H9 (cell line): ENCODE measurements at regions not wholly inside any gene's neighbourhood (a gene's known extent, or its start where the extent isn't known, plus 50 kb on each side); places are given as distances from the start of the nearest gene placed in this dataset.
"Not testable (repeated sequence)": the region's sequence is repeated elsewhere in the genome, so short reads cannot be mapped to it uniquely, and the experiment has no call there.

Experiments
- DNase-seq: peaks from one replicate; pipeline ENCODE4 v3.0.0-alpha.2; 2017
- H2AFZ ChIP-seq: one replicate; pipeline ENCODE4 v1.6.1; 2013; ENCODE audit warnings: mild to moderate bottlenecking, low read length, control low read depth, moderate library complexity
- H2AK5ac ChIP-seq: 2 replicates; pipeline ENCODE4 v1.6.1; 2013; ENCODE audit warnings: low read length, control low read depth, mixed read lengths; ENCODE audit not compliant: insufficient read length
- H2BK120ac ChIP-seq: one replicate; pipeline ENCODE4 v1.6.1; 2013; ENCODE audit warnings: low read depth, mild to moderate bottlenecking, low read length, control low read depth, inconsistent platforms; ENCODE audit not compliant: poor library complexity, severe bottlenecking
- H2BK12ac ChIP-seq: 2 replicates; pipeline ENCODE4 v1.6.1; 2013; ENCODE audit warnings: low read length, control low read depth, mixed read lengths, low read depth; ENCODE audit not compliant: insufficient read length
- H2BK15ac ChIP-seq: 2 replicates; pipeline ENCODE4 v1.6.1; 2013; ENCODE audit warnings: low read depth, low read length, control low read depth
- H2BK20ac ChIP-seq: one replicate; pipeline ENCODE4 v1.6.1; 2013; ENCODE audit warnings: low read depth, mild to moderate bottlenecking, low read length, control low read depth, inconsistent platforms; ENCODE audit not compliant: poor library complexity, severe bottlenecking
- H2BK5ac ChIP-seq: 2 replicates; pipeline ENCODE4 v1.6.1; 2013; ENCODE audit warnings: low read length, control low read depth, mixed read lengths; ENCODE audit not compliant: insufficient read length
- H3K14ac ChIP-seq: 2 replicates; pipeline ENCODE4 v1.6.1; 2013; ENCODE audit warnings: low read length, control low read depth; ENCODE audit not compliant: insufficient read depth
- H3K18ac ChIP-seq: 2 replicates; pipeline ENCODE4 v1.6.1; 2013; ENCODE audit warnings: low read depth, mild to moderate bottlenecking, mixed read lengths, low read length, control low read depth; ENCODE audit not compliant: insufficient read length
- H3K23ac ChIP-seq: 2 replicates; pipeline ENCODE4 v1.6.1; 2013; ENCODE audit warnings: low read length, control low read depth, mixed read lengths, low read depth; ENCODE audit not compliant: insufficient read length
- H3K23me2 ChIP-seq: 2 replicates; pipeline ENCODE4 v1.6.1; 2013; ENCODE audit warnings: low read depth, mild to moderate bottlenecking, mixed read lengths, low read length, control low read depth; ENCODE audit not compliant: insufficient read length, poor library complexity, severe bottlenecking
- H3K27ac ChIP-seq: 2 replicates; pipeline ENCODE4 v1.5.1; 2013; ENCODE audit warnings: low read length, control low read depth, mixed read lengths, low read depth; ENCODE audit not compliant: insufficient read length
- H3K27me3 ChIP-seq: 2 replicates; pipeline ENCODE4 v1.6.1; 2013; ENCODE audit warnings: low read length, control low read depth, inconsistent platforms; ENCODE audit not compliant: insufficient read depth
- H3K4ac ChIP-seq: 2 replicates; pipeline ENCODE4 v1.6.1; 2013; ENCODE audit warnings: low read depth, mild to moderate bottlenecking, control low read depth, inconsistent platforms, low read length, moderate library complexity
- H3K4me1 ChIP-seq: 2 replicates; pipeline ENCODE4 v1.6.1; 2013; ENCODE audit warnings: low read length, control low read depth, inconsistent platforms; ENCODE audit not compliant: insufficient read depth
- H3K4me2 ChIP-seq: 2 replicates; pipeline ENCODE4 v1.6.1; 2013; ENCODE audit warnings: low read length, control low read depth, mixed read lengths; ENCODE audit not compliant: insufficient read length, insufficient read depth
- H3K56ac ChIP-seq: 2 replicates; pipeline ENCODE4 v1.6.1; 2013; ENCODE audit warnings: low read depth, mild to moderate bottlenecking, mixed read lengths, low read length, control low read depth; ENCODE audit not compliant: insufficient read length
- H3K79me1 ChIP-seq: 2 replicates; pipeline ENCODE4 v1.6.1; 2013; ENCODE audit warnings: low read depth, mild to moderate bottlenecking, moderate library complexity, low read length, control low read depth, inconsistent platforms; ENCODE audit not compliant: insufficient read depth, poor library complexity, severe bottlenecking
- H3K79me2 ChIP-seq: 2 replicates; pipeline ENCODE4 v1.6.1; 2013; ENCODE audit warnings: low read length, control low read depth, inconsistent platforms; ENCODE audit not compliant: insufficient read depth
- H3K9ac ChIP-seq: 2 replicates; pipeline ENCODE4 v1.6.1; 2013; ENCODE audit warnings: low read length, control low read depth, mixed read lengths; ENCODE audit not compliant: insufficient read length; ENCODE audit errors: extremely low read depth
- H3K9me3 ChIP-seq: one replicate; pipeline ENCODE4 v1.6.1; 2013; ENCODE audit warnings: low read depth, low read length, inconsistent platforms; ENCODE audit not compliant: control insufficient read depth
- H3T11ph ChIP-seq: one replicate; pipeline ENCODE4 v1.6.1; 2013; ENCODE audit warnings: mild to moderate bottlenecking, low read length, control low read depth, inconsistent platforms
- H4K20me1 ChIP-seq: one replicate; pipeline ENCODE4 v1.6.1; 2013; ENCODE audit not compliant: control insufficient read depth, insufficient read length, insufficient read depth
- H4K5ac ChIP-seq: 2 replicates; pipeline ENCODE4 v1.6.1; 2013; ENCODE audit warnings: low read depth, mild to moderate bottlenecking, mixed read lengths, low read length, control low read depth; ENCODE audit not compliant: insufficient read length
- H4K8ac ChIP-seq: replicated peaks from 2 replicates; pipeline ENCODE4 v1.6.1; 2013; ENCODE audit warnings: low read length, control low read depth, mixed read lengths, low read depth; ENCODE audit not compliant: insufficient read length
- H4K91ac ChIP-seq: 2 replicates; pipeline ENCODE4 v1.6.1; 2013; ENCODE audit warnings: low read depth, mild to moderate bottlenecking, moderate library complexity, mixed read lengths, low read length, control low read depth; ENCODE audit not compliant: insufficient read length
- H3K27ac Mint-ChIP-seq, 3 experiments: 2 replicates in 2 of 3; 3 replicates in 1 of 3; pipeline ENCODE4 v1.8.0; 2020 to 2021; ENCODE audit warnings: mixed read lengths in 3 of 3, mild to moderate bottlenecking in 1 of 3, moderate library complexity in 1 of 3
- H3K27me3 Mint-ChIP-seq: 2 replicates; pipeline ENCODE4 v1.8.0; 2021; ENCODE audit warnings: low read depth, mild to moderate bottlenecking, moderate library complexity, mixed read lengths
- H3K36me3 Mint-ChIP-seq, 3 experiments: 2 replicates in 2 of 3; 3 replicates in 1 of 3; pipeline ENCODE4 v1.8.0; 2020 to 2021; ENCODE audit warnings: low read depth in 3 of 3, mixed read lengths in 3 of 3; ENCODE audit not compliant: insufficient read depth in 1 of 3
- H3K4me1 Mint-ChIP-seq, 2 experiments: 2 replicates each; pipeline ENCODE4 v1.8.0; 2020; ENCODE audit warnings: mixed read lengths in 2 of 2
- H3K4me3 Mint-ChIP-seq, 2 experiments: 2 replicates in 1 of 2; 3 replicates in 1 of 2; pipeline ENCODE4 v1.8.0; 2020 to 2021; ENCODE audit warnings: mild to moderate bottlenecking in 2 of 2, mixed read lengths in 2 of 2, moderate library complexity in 1 of 2
- H3K9me3 Mint-ChIP-seq, 2 experiments: 2 replicates in 1 of 2; 3 replicates in 1 of 2; pipeline ENCODE4 v1.8.0; 2020; ENCODE audit warnings: mild to moderate bottlenecking in 2 of 2, mixed read lengths in 2 of 2, moderate library complexity in 1 of 2
- WGBS: extraction: QIAGEN DNeasy Blood & Tissue Kit; methylation state at CpG from one replicate; pipeline ENCODE4 v1.1.7; 2013; ENCODE audit warnings: missing lambda C conversion rate, low lambda C conversion rate, mixed read lengths; ENCODE audit not compliant: insufficient read length; ENCODE audit errors: extremely low coverage; 5-methylcytosine and 5-hydroxymethylcytosine counted together

DNA sequence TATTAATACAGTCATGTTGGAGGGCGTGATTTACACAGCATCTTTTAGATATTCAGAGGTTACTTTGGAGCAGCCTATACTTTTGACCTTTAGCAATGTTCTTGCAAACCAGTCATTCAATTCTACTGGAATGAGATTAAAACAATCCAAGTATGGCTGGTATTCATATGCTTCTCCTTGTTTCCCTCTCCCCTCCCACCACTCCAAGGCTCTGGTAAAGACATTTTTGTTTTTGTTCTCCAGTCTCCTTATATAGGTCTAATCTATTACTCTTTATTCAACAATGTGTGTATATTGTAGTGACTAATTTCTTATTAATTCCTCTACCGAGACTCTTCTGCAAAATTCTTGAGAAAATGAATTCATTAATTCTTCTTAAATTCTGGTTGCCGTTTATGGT is 465.1 kb upstream of the ZNF337 start:
- H3K27ac Mint-ChIP-seq: peak overlapping the region in 2 of 3 experiments; percentile 48 to 57; a peak in 1 of 7 replicates
- H2BK5ac ChIP-seq, H3K9me3 Mint-ChIP-seq, H3K23me2 ChIP-seq, H3K23ac ChIP-seq, H3K36me3 Mint-ChIP-seq, H2BK20ac ChIP-seq, H3K27ac ChIP-seq, H2AFZ ChIP-seq, H3K79me1 ChIP-seq, H4K20me1 ChIP-seq, H3K14ac ChIP-seq, H2AK5ac ChIP-seq, H3K4me2 ChIP-seq, H2BK120ac ChIP-seq, H4K5ac ChIP-seq, H3K79me2 ChIP-seq, H3K27me3 ChIP-seq, H3K9me3 ChIP-seq, H3K4me1 ChIP-seq, H2BK15ac ChIP-seq, H3K56ac ChIP-seq, H3K4ac ChIP-seq, DNase-seq, H3K4me3 Mint-ChIP-seq, H4K8ac ChIP-seq, H3K27me3 Mint-ChIP-seq, H2BK12ac ChIP-seq, H3K9ac ChIP-seq, H4K91ac ChIP-seq, H3K18ac ChIP-seq, H3T11ph ChIP-seq: not testable (repeated sequence)
- no CpG with 5 or more reads among the region's 3 CpGs for WGBS
- H3K4me1 Mint-ChIP-seq: peaks cover 34 to 35% of the 10 kb centered on the region in 2 experiments

DNA sequence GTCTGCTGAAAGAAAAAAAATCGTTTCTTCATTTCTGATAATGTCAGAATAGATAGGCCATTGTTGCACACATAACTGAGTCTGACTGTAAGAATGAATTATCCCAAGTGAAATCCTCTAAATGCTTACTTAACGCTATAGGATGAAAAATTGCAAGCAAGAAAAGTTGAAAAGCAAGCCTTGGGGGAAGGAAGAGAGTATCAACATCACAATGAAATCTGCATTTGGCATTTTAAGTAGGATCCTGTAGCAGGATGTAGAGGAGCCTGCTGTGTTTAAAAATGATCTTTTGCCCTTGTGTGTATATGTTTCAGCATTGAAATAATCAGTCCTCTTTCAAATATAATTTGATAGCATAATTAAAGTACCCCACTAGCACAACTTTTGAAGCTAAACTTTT is 464.3 kb upstream of the ZNF337 start:
- not testable (repeated sequence) for H3K79me1 ChIP-seq, H4K8ac ChIP-seq, H4K20me1 ChIP-seq, H3K23me2 ChIP-seq, H3K9me3 ChIP-seq, H3T11ph ChIP-seq, H4K91ac ChIP-seq, H4K5ac ChIP-seq, H3K36me3 Mint-ChIP-seq, H3K4ac ChIP-seq, H2AK5ac ChIP-seq, H2BK120ac ChIP-seq, H3K4me2 ChIP-seq, H2AFZ ChIP-seq, H3K79me2 ChIP-seq, H3K4me1 ChIP-seq, H3K18ac ChIP-seq, DNase-seq, H3K23ac ChIP-seq, H3K27me3 ChIP-seq, H2BK20ac ChIP-seq, H3K14ac ChIP-seq, H3K9me3 Mint-ChIP-seq, H2BK5ac ChIP-seq, H3K56ac ChIP-seq, H3K27me3 Mint-ChIP-seq, H2BK15ac ChIP-seq, H2BK12ac ChIP-seq, H3K9ac ChIP-seq
- no CpG with 5 or more reads among the region's 2 CpGs for whole genome bisulfite sequencing
- Mint-ChIP-seq H3K4me1 (peaks cover 34 to 35% of the 10 kb centered on the region in 2 experiments), H3K4me3 (peak overlapping the region; percentile 58 to 59; a peak in 4 of 5 replicates), H3K27ac (peak overlapping the region; percentile 94 to 97 (median 96); a peak in 6 of 7 replicates)
- H3K27ac ChIP-seq: peak overlapping the region; percentile 60
